HEK293 (cell line): ENCODE measurements at regions not wholly inside any gene's neighbourhood (a gene's known extent, or its start where the extent isn't known, plus 50 kb on each side); places are given as distances from the start of the nearest gene placed in this dataset.

Experiments
- CTCF ChIA-PET: fragments of 350-600 bp; formaldehyde crosslinking; extraction: SDS; loops from one replicate; lab custom pipeline; 2021; ENCODE audit warnings: antibody characterized with exemption; lab: Yijun Ruan, JAX
- POLR2A ChIA-PET: fragments of 300-600 bp; formaldehyde crosslinking; extraction: SDS; loops from one replicate; lab custom pipeline; 2020; ENCODE audit warnings: antibody characterized with exemption, inconsistent platforms; lab: Yijun Ruan, JAX
- H3K27ac ChIP-seq: fragments of 200-500 bp; sonication (Bioruptor generic); 2 replicates; pipeline ENCODE4 v1.5.1; 2014; ENCODE audit warnings: low read depth, low read length, control low read depth, inconsistent platforms; ENCODE audit errors: extremely low read depth
- H3K36me3 ChIP-seq, 2 experiments: fragments of 200-500 bp in 1 of 2; sonication (Bioruptor generic) in 1 of 2; 1 replicate in 1 of 2; 2 replicates in 1 of 2; pipeline ENCODE4 v1.5.1; 2014 to 2017; ENCODE audit warnings: inconsistent platforms in 2 of 2, low read length in 2 of 2; ENCODE audit not compliant: control insufficient read depth in 2 of 2, insufficient read depth in 1 of 2
- H3K4me1 ChIP-seq: fragments of 200-500 bp; sonication (Bioruptor generic); 2 replicates; pipeline ENCODE4 v1.5.1; 2014; ENCODE audit warnings: mild to moderate bottlenecking, low read length, inconsistent platforms; ENCODE audit not compliant: control insufficient read depth, insufficient read depth
- H3K4me3 ChIP-seq: 2 replicates; pipeline ENCODE4 v1.5.1; 2011; ENCODE audit warnings: low read depth, mild to moderate bottlenecking, control low read depth, low read length, moderate library complexity
- H3K9me3 ChIP-seq: fragments of 200-500 bp; sonication (Bioruptor generic); 2 replicates; pipeline ENCODE4 v1.5.1; 2014; ENCODE audit warnings: low read depth, low read length, inconsistent platforms; ENCODE audit not compliant: control insufficient read depth, insufficient read depth
- BCL6B ChIP-seq: fragments of 450-650 bp; formaldehyde crosslinking; IDR thresholded peaks from 2 replicates; pipeline ENCODE4 v1.5.1; 2017; ENCODE audit warnings: missing biosample characterization, missing genetic modification characterization
- HIC1 ChIP-seq: fragments of 450-650 bp; formaldehyde crosslinking; IDR thresholded peaks from 2 replicates; pipeline ENCODE4 v1.5.1; 2016; ENCODE audit warnings: missing biosample characterization, missing genetic modification characterization
- REST ChIP-seq: fragments of 450-650 bp; formaldehyde crosslinking; IDR thresholded peaks from 2 replicates; pipeline ENCODE4 v1.5.1; 2016; ENCODE audit warnings: missing biosample characterization, missing genetic modification characterization
- SCRT2 ChIP-seq: fragments of 450-650 bp; formaldehyde crosslinking; IDR thresholded peaks from 2 replicates; pipeline ENCODE4 v1.5.1; 2016; ENCODE audit warnings: missing biosample characterization, missing genetic modification characterization
- TSHZ1 ChIP-seq: fragments of 450-650 bp; formaldehyde crosslinking; IDR thresholded peaks from 2 replicates; pipeline ENCODE4 v1.5.1; 2016; ENCODE audit warnings: missing biosample characterization, missing genetic modification characterization, borderline replicate concordance
- ZNF112 ChIP-seq: fragments of 450-650 bp; formaldehyde crosslinking; IDR thresholded peaks from 2 replicates; pipeline ENCODE4 v1.5.0; 2017; ENCODE audit warnings: missing biosample characterization, missing genetic modification characterization
- ZNF138 ChIP-seq: fragments of 450-650 bp; formaldehyde crosslinking; IDR thresholded peaks from 2 replicates; pipeline ENCODE4 v1.5.1; 2016; ENCODE audit warnings: missing biosample characterization, missing genetic modification characterization, borderline replicate concordance
- ZNF18 ChIP-seq: fragments of 450-650 bp; formaldehyde crosslinking; IDR thresholded peaks from 2 replicates; pipeline ENCODE4 v1.5.1; 2016; ENCODE audit warnings: missing biosample characterization, missing genetic modification characterization
- ZNF292 ChIP-seq: fragments of 450-650 bp; formaldehyde crosslinking; IDR thresholded peaks from 2 replicates; pipeline ENCODE4 v1.5.1; 2016; ENCODE audit warnings: low read depth, missing biosample characterization, missing genetic modification characterization, borderline replicate concordance
- ZNF311 ChIP-seq: fragments of 450-650 bp; formaldehyde crosslinking; IDR thresholded peaks from 2 replicates; pipeline ENCODE4 v1.5.1; 2017; ENCODE audit warnings: missing biosample characterization, missing genetic modification characterization, borderline replicate concordance
- ZNF488 ChIP-seq: fragments of 450-650 bp; formaldehyde crosslinking; IDR thresholded peaks from 2 replicates; pipeline ENCODE4 v1.5.1; 2016; ENCODE audit warnings: missing biosample characterization, missing genetic modification characterization
- ZNF501 ChIP-seq: fragments of 450-650 bp; formaldehyde crosslinking; IDR thresholded peaks from 2 replicates; pipeline ENCODE4 v1.5.1; 2016; ENCODE audit warnings: missing biosample characterization, missing genetic modification characterization
- ZNF571 ChIP-seq: fragments of 450-650 bp; formaldehyde crosslinking; IDR thresholded peaks from 2 replicates; pipeline ENCODE4 v1.5.0; 2017; ENCODE audit warnings: missing biosample characterization, missing genetic modification characterization
- ZNF623 ChIP-seq: fragments of 450-650 bp; formaldehyde crosslinking; IDR thresholded peaks from 2 replicates; pipeline ENCODE4 v1.5.1; 2016; ENCODE audit warnings: missing biosample characterization, missing genetic modification characterization
- ZNF645 ChIP-seq: fragments of 450-650 bp; formaldehyde crosslinking; IDR thresholded peaks from 2 replicates; pipeline ENCODE4; 2016; ENCODE audit warnings: missing biosample characterization, missing genetic modification characterization
- ZNF76 ChIP-seq: fragments of 450-650 bp; formaldehyde crosslinking; IDR thresholded peaks from 2 replicates; pipeline ENCODE4; 2016; ENCODE audit warnings: low read depth, missing biosample characterization, missing genetic modification characterization, borderline replicate concordance

GRCh38 chr11:70596091-70596490 is 197.8 kb downstream of the CTTN start:
- Histone ChIP-seq H3K36me3 (no peaks in the 10 kb centered on the region), H3K4me1 (no peaks in the 10 kb centered on the region), H3K4me3 (no peak overlapping the region), H3K9me3 (no peaks in the 10 kb centered on the region), H3K27ac (no peak overlapping the region)
- POLR2A ChIA-PET = no interaction called here
- CTCF ChIA-PET = no interaction called here
- no peak for TF ChIP-seq ZNF645 (tag by site-specific recombination)
- TF ChIP-seq ZNF18 (tag by site-specific recombination) = no peak
- no peak for TF ChIP-seq ZNF488 (tag by site-specific recombination)
- TF ChIP-seq HIC1 (tag by site-specific recombination) = no peak
- no peak for TF ChIP-seq REST (tag by site-specific recombination)
- TF ChIP-seq ZNF138 (tag by site-specific recombination) = no peak
- no peak for TF ChIP-seq ZNF571 (tag by site-specific recombination)
- no peak for TF ChIP-seq ZNF501 (tag by site-specific recombination)
- TF ChIP-seq ZNF311 (tag by site-specific recombination) = no peak

GRCh38 chr11:70597006-70597555 is 198.8 kb downstream of the CTTN start:
- Histone ChIP-seq H3K36me3 (no peaks in the 10 kb centered on the region), H3K4me1 (no peaks in the 10 kb centered on the region), H3K27ac (no peak overlapping the region), H3K4me3 (no peak overlapping the region), H3K9me3 (no peaks in the 10 kb centered on the region)
- TF ChIP-seq ZNF76 (tag by site-specific recombination) = no peak
- TF ChIP-seq SCRT2 (tag by site-specific recombination) = no peak
- TF ChIP-seq TSHZ1 (tag by site-specific recombination) = no peak
- no peak for TF ChIP-seq ZNF623
- TF ChIP-seq ZNF292 (tag by site-specific recombination) = no peak
- TF ChIP-seq BCL6B (tag by site-specific recombination) = no peak
- TF ChIP-seq ZNF112 = no peak
- ChIA-PET CTCF (interaction anchor here (0.9 kb wide), 1 partner anchor 130 kb away, joined by 3 read pairs; no protein-coding TSS in a partner anchor), POLR2A (no interaction called here)
